Adrenal gland (tissue), 5 donors: ENCODE measurements at regions not wholly inside any gene's neighbourhood (a gene's known extent, or its start where the extent isn't known, plus 50 kb on each side); places are given as distances from the start of the nearest gene placed in this dataset.

Experiments
- CTCF ChIP-seq, 6 experiments: fragments of 450-650 bp in 4 of 6; fragments of 200-600 bp in 2 of 6; sonication (generic) in 1 of 6; IDR thresholded peaks; 1 replicate in 5 of 6; 2 replicates in 1 of 6; pipeline versions ENCODE4 v1.5.1 to v1.8.0; 2016 to 2021; ENCODE audit warnings: antibody characterized with exemption in 6 of 6, mild to moderate bottlenecking in 2 of 6, moderate library complexity in 1 of 6
- POLR2A ChIP-seq, 2 donors: fragments of 450-650 bp; IDR thresholded peaks; one replicate each; pipeline ENCODE4 v1.6.1; 2017; ENCODE audit warnings: antibody characterized with exemption in 2 of 2, mild to moderate bottlenecking in 2 of 2, moderate library complexity in 1 of 2
- donor health status: DM: no; HTN: no; CAD: no.

- TF ChIP-seq CTCF (IDR thresholded peaks at IDR 0.05): no peak
- no peak for TF ChIP-seq POLR2A (IDR thresholded peaks at IDR 0.05)
Observed at GRCh38 chr6:120383681-120384080, 950.6 kb downstream of the TBC1D32 start.
